T1000 (cell line): ENCODE measurements at regions not wholly inside any gene's neighbourhood (a gene's known extent, or its start where the extent isn't known, plus 50 kb on each side); places are given as distances from the start of the nearest gene placed in this dataset.
"Not testable (repeated sequence)": the region's sequence is repeated elsewhere in the genome, so short reads cannot be mapped to it uniquely, and the experiment has no call there.

Experiments
- DNase-seq: peaks from one replicate; lab custom pipeline; 2025; ENCODE audit warnings: mixed read lengths; lab: John Stamatoyannopoulos, UW

DNA sequence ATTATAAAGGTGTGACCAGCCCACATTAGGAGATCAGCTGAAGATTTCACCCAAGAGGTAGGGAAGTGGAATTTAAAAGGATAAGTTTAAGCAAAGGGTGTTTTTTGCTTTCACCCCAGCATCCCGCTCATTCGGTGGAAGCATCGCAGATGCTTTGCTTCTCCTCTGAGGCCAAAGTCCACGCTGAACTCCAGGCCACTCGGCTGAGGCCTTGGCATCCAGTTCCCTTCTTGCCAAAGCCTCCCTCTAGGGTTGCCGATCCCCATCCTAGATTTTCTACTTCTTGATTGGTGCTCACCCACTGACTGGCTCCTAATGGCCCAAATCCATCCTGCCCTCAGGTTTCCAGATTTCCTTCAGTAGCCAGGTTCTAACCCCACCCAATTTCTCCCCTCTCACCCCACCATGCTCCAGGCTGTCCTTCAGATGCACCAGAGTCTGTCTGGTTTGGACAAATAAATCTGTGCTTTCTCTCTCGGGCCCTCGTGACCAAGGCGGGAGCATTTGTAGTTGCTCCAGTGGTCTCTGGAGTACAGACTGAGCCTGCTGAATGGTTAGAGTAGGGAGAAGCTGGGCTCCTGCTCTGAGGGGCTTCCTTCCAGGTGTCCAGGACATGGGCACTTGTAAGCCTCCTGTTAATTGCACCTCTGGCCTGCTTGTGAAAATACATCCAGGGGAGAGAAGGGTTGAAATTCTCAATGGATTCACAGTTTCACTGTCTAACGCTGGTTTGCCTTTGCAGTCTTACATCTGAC, 193.2 kb downstream of the C1orf94 start:
- no peak for DNase-seq

DNA sequence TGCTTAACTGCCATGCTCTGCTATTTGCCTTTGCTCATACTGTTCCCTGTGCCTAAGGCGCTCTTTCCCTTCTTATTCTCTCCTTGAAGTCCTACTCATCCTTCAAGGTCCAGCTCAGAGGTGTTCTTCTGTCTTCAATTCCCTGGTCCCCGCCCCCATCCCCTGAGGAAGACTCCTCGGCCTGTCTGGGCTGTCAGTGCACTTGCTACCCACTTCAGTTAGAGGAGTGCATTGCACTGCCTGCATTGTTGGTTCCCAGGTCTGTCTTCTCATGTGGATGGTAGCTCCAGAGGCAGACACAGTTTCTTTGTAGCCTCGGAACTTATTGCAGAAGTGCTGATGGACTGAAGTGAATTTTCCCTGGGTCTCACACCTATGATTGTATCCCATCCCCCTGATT, 194.0 kb downstream of the C1orf94 start:
- DNase-seq: no peak

DNA sequence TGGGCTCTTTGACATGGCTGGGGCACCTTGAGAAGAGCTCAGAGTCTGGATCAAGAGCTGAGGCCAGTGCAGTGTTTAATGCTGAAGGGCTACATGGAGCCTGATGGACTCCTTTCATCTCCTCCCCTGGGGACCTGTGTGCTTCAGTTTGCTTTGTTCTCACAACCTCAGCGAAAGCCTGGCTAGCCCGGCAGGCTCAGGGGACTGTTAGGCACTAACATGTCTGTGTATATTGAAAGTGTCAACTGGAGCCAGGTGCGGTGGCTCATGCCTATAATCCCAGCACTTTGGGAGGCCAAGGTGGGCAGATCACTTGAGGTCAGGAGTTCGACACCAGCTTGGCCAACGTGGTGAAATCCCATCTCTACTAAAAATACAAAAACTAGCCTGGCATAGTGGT, 194.5 kb downstream of the C1orf94 start:
- not testable (repeated sequence) for DNase-seq

DNA sequence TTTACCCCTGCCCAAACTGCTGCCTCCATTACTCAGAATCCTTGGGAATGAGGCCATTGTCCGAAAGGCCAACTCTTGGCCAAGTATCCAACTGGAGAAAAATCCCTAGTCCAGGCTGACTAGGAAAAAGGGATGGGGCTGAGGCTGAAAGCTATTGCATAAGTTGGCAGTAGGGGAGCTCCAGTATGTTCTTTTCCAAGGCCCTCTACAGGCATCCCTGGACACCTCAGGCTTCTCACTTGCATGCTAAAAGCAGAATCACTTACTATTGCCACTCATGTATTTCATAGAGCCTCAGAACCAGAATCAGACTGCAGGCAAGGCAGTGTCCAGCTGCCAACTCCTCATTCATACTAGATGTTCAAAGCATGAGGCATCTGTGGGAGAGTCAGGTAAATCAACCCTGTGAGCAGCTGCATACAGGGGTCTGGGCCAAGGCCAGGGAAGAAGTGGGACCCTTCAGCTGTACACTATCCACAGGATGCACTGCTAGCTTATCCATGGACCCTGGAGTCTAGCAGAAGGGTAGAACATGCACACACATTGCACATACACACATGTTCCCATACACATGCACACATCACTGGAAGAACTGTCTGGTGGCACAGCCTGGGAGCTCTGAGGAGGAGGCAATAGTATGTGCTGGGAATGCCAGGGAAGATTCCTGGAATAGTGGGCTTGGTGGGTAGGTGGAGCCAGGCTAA, 195.3 kb downstream of the C1orf94 start:
- no peak for DNase-seq

DNA sequence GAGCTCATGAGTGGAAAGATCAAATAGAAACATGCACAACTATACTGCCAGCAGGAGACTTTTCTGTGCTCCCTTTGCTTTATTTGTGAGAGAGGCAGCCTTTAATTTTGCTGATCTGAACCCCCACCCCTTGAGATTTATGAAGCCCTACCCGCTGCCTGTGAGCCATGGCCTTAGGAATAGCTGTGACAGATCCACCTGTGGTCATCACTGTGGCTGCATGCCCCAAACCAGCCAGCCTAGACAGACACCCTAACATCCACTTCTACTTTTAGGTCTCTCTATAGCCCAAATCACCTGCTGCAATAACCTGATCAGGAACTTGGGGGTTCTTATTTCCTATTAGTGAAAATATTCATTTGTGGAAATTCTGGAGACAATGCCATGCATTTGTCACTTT, 196.2 kb downstream of the C1orf94 start:
- no peak for DNase-seq

DNA sequence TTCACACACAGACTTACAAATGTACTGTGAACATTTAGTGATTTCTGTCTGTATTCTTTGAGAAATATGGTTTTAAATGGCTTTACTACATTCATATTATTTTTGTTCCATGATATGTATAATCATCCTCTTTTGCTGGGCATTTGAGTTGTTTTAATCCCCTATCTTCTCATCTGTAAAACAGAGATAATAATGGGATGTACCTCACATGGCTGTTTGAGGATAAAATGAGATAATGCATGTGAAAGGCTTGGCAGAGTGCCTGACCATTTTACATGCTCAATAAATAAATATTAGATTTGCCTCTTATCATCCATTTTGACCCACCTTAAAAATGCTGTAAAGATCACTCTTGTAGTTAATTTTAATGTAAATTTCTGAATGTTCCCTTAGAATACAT, 197.2 kb downstream of the C1orf94 start:
- DNase-seq: no peak

DNA sequence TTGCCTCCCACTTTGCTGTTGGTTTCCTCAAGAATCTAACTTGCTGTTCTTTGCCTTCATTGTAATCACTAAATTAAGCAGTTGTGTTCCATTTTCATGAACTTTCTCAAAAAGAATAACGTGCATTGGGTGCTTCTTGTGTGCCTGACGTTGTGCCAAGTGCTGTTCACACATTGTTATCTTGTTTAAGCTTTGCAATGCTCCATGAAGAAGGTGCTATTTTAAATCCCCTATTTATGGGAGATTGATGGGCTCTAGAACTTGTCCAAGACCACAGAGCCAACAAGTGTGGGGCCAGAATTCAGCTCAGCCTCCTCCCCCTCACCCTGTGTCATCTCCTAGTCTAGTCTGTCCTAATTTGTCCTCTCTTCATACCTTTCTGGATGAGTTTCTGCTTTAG, 199.8 kb downstream of the C1orf94 start:
- DNase-seq: no peak

DNA sequence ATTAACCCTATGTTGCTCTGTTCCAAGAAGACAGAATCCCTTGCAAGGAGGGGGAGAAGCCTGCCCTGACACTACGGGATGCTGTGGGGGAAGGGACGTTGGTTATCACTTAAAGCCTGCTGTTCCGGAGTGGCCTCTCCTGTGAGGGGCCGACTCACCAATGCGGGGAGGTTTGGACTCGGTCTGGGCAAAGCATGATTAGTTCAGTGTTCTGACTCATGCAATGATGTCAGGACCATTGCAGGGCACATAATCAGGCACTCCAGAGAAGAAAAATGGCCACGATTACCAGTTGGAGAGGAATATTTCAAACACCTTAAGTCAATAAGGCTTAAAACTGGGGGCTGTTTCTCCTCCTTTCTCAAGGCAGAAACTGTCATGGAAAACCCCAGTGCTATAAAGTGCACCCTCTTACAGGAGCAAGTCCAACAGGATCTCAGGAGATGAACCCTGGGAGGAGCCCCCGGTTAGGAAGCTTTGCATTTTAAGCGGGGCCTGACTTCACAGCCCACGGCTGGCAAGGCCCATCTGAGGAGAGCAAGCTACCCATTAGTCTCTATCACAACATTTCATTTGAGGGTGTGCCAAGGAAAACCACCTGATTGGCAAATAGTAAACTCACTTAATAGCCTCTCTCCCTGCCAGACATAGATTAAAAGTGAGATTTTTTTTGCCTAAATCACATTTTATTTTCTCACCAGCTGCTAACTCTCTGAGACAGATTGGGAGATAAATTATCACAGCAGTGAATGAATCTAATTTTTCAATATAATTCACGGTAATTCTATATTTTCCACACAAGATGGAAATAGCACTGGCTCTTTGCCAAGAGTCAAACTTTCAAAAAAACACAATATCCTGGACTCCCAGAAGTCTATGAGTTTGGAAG, 202.5 kb downstream of the C1orf94 start:
- peak; percentile 56 for DNase-seq

DNA sequence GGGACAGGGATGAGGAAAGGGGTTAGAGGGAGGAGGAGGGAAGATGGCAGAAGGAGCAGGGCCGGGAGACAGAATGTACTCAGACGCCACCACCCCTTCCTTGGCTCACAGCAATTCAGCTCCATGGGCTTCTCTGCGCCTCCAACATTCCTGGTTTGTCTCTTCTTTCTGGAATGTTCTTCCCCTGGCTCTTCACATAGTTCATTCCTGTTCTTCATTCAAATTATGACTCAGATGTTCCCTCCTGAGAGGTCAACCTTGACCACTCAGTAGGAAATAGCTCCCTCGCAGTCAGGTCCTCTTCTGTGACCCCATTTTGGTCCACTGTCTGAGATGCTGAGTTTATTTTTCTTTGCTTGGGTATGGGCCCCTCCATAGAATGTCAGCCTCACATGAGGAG, 203.2 kb downstream of the C1orf94 start:
- DNase-seq: no peak

DNA sequence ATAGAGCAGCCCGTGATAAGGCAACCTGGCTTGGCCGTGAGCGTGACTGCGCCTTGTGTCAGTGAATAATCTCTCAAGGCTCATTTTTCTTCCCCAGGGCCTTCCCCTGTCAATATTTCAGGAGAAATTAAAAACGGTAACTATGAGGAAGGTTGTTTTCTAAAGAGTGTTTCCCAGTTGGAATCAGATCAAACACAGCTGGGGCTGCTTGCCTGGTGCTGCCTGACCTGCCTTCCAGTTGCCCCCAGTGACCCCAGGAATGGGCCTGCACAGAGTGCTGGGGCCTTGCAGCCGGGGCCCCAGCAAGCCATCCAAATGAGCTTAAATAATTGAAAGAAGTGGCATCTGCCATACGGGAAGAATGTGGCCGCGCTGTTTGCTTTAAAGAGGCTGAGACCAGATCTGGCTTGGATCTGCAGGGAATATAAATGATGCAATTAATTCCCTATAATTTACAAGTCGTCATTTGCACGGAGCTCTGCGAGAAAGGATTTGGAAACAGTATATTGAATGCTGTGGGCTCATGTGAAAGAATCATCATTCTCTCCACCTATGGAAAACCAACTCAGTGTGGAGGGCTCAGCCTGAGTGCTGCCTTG, 203.9 kb downstream of the C1orf94 start:
- DNase-seq: no peak

DNA sequence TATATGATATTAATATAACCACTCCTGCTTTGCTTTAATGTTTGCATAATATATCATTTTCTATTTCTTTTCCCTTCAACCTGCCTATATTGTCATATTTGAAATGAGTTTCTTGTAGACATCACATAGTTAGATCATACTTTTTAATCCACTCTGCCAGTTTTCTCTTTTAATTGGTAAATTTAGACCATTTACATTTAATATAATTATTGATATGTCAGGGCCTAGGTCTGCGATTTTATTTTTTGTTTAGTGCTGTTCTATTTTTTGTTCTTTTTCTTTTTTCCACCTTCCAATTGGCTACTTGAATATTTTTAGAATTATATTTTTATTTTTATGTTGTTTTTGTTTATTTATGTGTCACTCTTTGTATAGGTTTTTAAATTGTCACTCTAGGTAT, 213.3 kb downstream of the C1orf94 start:
- no peak for DNase-seq

DNA sequence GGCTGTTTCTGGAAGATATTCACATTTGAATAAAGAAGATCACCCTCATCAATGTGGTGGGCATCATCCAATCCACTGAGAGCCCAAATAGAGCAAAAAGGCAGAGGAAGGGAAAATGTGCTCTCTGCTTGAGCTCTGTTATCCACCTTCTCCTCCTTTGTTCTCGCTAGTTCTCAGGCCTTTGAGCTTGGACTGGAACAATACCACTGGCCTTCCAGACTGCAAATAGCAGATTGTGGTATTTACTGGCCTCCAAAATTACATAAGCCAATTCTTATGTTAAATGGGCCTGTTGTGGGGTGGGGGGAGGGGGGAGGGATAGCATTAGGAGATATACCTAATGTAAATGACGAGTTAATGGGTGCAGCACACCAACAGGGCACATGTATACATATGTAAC, 219.3 kb downstream of the C1orf94 start:
- DNase-seq: no peak

DNA sequence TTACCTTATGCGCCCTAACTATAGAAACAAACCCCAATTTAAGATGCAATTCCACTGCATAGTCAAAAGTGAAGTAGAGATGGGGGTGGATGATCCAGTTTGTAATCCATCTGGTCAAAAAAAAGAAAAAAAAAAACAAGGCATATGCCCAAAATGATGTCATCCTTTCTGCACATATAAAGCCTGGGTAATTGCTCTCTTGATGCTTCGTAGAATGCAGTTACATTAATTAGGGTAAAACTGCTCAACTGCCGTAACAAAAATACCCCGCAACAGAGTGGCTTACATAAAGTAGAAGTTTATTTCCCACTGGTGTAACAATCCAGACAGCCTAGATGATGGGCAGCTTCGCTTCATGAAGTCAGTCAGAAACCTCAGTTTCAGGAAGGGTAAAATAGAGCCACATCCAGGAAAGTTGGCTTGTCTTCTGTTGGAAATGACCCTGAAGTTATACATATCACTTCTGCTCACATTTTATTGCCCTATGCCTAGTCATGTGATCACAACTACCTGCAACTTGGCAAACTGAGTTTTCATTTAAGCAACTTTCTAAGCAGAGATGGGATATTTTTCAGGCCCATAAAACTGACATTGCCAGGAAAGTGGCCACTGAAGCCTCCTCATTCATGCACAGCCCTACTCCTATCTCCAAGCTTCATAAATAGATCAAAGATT, 221.7 kb downstream of the C1orf94 start:
- DNase-seq: no peak

DNA sequence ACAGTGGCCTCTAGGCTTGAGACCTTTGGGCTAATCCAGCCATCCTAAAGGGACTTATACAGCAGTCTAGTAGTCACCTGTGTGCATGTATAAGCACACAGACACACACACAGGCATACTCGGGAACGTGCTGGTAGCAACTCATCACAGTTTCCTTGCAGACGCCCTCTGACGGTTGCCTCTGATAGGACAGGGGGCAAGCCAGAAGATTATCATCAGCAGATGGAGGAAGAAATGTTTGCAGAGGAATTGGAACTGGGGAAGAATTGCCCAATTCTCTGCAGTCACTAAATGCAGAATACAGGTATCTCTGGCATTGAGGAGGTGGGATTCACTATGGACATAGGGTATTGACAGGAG, 222.2 kb downstream of the C1orf94 start:
- no peak for DNase-seq

DNA sequence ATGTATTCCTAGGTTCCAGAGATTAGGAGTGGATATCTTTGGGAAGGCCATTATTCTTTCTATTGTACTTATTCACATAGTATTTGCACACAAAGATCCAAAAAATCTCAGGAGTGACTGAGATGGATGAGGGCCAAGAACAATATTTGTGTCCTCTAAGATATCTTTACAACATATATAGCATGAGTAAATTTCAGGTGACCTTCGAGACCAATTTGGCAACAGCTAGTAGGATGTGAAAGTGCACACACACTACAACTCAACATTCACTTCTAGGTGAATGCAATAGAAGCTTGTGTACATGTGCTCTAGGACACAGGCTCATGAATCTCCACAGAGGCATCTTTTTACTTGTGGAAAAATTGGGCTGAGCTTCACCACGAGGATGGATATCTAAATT, 224.0 kb downstream of the C1orf94 start:
- no peak for DNase-seq

DNA sequence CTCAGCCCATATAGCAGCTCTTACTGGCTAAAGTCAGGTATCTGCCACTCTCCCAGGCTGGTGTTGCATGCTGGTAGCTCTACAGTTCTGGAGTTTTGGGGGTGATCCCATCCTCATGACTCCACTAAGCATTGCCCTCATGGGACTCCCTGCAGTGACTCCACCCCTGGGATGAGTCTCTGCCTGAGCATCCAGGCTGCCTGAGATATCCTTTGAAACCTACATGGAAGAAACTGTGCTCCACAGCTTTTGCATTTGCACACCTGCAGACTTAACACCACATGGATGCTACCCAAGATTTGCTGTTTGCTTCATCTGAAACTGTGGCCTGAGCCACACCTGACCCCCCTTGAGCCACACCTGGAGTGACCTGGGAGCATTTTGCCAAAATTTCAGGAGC, 226.4 kb downstream of the C1orf94 start:
- no peak for DNase-seq

DNA sequence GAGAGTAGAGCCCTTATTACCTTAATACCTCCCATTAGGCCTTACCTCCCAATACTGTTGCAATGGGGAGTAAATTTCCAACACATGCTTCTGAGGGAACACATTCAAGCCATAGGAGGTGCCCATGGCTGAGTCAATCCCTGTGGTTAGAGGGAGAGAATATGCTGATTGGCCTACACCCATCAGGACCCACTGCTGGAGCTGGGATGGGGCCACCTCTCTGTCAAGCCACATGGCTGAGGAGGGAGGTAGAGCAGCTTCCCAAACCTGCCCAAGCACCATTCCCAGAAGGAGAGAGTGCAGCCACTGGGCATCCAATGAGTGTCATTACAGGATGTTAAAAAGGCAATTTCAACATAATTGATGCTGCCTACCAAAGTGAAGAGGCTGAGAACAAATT, 228.1 kb downstream of the C1orf94 start:
- DNase-seq: no peak

DNA sequence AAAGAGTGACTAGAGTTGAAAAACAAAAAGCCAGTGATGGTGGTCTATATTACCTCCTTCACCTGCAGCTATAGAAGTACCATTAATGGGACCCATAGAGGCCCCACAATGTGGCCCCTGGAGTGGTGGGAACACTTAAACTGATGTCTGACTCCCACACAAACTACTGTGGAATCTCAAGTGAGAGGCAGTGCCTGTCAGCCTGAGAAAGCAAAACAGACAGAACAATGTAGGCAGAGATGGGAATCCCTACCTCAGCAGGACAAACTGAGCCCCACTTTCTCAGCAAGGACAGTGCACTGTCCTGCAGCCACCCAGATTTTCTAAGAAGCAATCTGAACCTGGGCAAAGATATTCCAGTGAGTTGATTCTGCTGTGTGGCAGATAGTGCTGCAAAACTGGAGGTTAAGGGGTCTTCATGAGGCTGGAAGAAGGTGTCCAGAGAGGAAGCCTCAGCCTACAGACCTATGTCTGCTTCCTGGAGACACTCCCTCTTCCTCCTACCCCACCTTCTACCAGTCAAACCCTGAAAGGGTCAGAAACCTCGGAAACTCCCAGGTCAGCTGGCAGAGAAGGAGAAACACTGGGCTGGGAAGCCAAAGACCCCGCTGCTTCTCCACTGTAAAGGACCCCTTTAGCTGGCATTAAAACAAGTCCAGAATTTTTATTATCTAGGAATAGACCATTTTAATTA, 228.7 kb downstream of the C1orf94 start:
- no peak for DNase-seq

DNA sequence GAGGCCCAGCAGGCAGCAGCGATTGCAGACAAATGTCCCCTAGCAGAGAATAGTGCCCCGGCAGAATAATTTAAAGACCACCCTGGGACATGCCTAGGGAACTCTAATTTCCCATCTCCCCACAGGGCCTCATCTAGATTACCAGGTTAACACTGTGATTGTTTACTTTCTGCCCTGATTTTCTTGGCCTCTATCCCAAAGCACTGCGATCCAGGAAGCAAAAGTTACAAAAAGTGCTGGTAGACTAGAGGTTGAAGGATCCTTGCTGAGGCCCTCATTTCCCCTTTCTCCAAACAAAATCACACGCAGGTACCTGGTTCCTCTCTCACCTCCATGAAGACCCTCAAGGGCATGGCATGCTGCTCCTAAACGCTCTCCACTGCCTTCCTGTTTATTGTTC, 229.7 kb downstream of the C1orf94 start:
- DNase-seq: no peak

DNA sequence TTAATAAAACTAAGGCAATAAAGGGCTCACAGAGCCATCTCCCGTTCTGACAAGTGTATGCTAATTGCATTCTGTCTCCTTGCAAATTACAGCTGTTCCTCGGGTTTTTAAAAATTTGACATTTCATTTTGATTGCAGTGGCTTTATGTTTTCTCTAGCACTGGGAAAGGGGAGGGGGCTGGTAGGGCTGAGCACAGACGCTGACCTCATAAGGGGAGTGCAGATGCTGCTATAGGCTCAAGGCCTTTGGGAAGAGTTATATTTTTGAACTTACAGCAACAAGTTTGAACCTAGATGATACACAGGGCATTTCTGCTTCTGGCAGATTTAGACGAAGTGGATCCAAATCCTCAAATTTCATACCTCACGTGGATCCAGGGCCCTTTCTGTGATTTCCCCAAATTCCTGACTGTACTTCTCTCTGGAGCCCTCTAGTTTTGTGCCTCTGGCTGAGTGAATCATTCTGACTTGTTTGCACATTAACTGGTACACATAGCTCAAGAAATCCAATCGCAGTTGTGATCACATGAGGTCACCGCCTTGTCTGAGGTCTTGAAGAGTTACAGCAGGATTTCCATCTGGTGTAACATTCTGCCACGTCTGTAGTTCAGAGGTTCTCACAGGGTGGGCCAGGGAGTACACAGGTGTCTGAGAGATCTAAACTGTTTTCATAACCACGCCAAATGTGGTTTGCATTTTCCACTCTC, 230.3 kb downstream of the C1orf94 start:
- DNase-seq: peak; percentile 70

DNA sequence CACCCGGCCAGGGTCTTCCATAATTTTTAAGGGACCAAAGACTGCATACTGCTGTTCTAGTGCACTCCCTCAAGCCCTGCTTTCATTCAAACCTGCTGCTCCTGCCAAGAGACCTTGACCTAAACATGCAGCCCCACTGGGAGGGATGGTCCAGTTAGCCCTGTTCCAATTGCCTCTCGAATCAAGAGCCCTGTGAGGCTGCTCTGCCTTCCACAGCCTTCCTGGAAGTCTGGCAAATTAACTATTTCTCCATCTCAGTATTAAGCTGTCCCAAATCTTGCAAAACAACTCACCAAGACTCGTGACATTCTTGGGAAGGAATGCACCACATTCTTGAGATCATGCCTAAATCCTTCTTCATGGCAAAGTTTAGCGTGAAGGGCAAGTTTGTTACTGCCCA, 231.3 kb downstream of the C1orf94 start:
- no peak for DNase-seq
